NCI-H146 treated with DMSO at 0.1 percent for 48 hours (cell line): ENCODE measurements at regions not wholly inside any gene's neighbourhood (a gene's known extent, or its start where the extent isn't known, plus 50 kb on each side); places are given as distances from the start of the nearest gene placed in this dataset.

Experiments used
- DNase-seq: peaks from one replicate; lab custom pipeline; 2025; ENCODE audit not compliant: unreplicated experiment; lab: John Stamatoyannopoulos, UW

GRCh38 chr2:16127958-16128357 is 187.6 kb downstream of the MYCN start:
- no peak for DNase-seq

GRCh38 chr2:16127276-16127940 is 187.1 kb downstream of the MYCN start:
- no peak for DNase-seq

- no peak for DNase-seq
These were observed 186.3 kb downstream of the MYCN start for GRCh38 chr2:16126517-16127275.

- no peak for DNase-seq
These were observed 185.5 kb downstream of the MYCN start for GRCh38 chr2:16125614-16126516.

- DNase-seq, result no peak
These were observed 184.7 kb downstream of the MYCN start for GRCh38 chr2:16124881-16125613.

GRCh38 chr2:16123856-16124780 is 183.8 kb downstream of the MYCN start:
- DNase-seq, result no peak

- no peak for DNase-seq
These were observed 183.1 kb downstream of the MYCN start for GRCh38 chr2:16123421-16123820.

GRCh38 chr2:16122556-16122955 is 182.2 kb downstream of the MYCN start:
- DNase-seq, result no peak

GRCh38 chr2:16121986-16122390 is 181.6 kb downstream of the MYCN start:
- DNase-seq, result no peak

GRCh38 chr2:16121231-16121985 is 181.1 kb downstream of the MYCN start:
- no peak for DNase-seq

GRCh38 chr2:16120591-16121180 is 180.3 kb downstream of the MYCN start:
- no peak for DNase-seq

- no peak for DNase-seq
These were observed 179.4 kb downstream of the MYCN start for GRCh38 chr2:16119741-16120140.

- no peak for DNase-seq
These were observed 178.6 kb downstream of the MYCN start for GRCh38 chr2:16118611-16119590.

- no peak for DNase-seq
These were observed 177.7 kb downstream of the MYCN start for GRCh38 chr2:16117791-16118610.

- DNase-seq, result no peak
These were observed 176.8 kb downstream of the MYCN start for GRCh38 chr2:16117021-16117700.
